Stimulated activated naive CD4-positive, alpha-beta T cell treated with Interleukin-2 at 50 U/mL for 16 hours (primary cell): ENCODE measurements at regions not wholly inside any gene's neighbourhood (a gene's known extent, or its start where the extent isn't known, plus 50 kb on each side); places are given as distances from the start of the nearest gene placed in this dataset.
"Not testable (repeated sequence)": the region's sequence is repeated elsewhere in the genome, so short reads cannot be mapped to it uniquely, and the experiment has no call there.

Experiments used
- DNase-seq: peaks from one replicate; lab custom pipeline; 2025; lab: John Stamatoyannopoulos, UW

DNA sequence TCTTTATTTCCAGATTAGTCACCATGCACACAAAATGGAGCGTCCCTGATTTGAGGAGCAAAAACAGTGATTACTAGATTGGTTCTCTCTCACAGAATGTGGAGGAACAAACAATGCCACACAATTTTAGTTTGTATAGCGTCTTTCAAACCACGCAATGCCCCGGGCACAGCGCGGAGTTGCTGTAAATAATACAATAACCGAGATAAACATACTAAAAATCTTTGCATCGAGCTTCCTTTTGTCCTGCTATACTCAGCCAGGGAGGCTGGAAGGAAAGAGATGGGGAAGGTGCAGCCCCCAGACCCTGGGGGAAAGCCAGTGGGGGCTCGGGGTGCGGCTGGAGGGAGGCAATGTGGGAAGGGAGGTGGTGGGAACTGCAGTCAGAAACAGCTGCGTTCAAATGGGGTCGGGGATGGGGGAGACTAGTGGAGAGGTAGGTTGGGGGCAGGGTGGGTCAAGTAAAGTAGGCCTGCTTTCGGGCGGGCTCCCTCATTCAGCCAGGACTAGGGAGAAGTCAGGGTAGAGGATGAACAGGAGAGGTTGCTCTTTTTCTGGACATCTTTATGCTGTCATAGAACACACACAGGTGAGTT lies 366.3 kb downstream of the RPS6KC1 start:
- DNase-seq: no peak

DNA sequence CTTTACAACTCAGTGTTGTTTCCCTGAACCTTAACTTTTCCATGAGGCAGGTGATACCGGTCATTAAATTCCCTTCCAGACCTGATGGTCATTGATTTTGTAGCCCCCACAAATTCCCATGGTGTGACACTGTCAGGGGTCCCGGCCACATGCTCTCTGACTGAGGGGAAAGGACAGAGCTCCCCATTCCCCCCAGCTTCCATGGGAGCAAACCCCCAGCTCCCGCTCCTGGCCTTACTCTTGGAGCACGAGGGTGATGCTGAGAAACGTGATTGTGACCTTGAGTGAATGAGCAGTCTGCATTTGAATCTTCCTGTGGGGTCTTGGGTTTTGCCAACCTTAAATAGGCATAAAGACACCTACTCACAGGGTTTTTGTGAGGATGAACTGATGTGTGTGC lies 366.8 kb downstream of the RPS6KC1 start:
- DNase-seq: no peak

GRCh38 chr1:213418268-213419071 lies 367.4 kb downstream of the RPS6KC1 start:
- no peak for DNase-seq

GRCh38 chr1:213419401-213420030 lies 368.5 kb downstream of the RPS6KC1 start:
- no peak for DNase-seq

DNA sequence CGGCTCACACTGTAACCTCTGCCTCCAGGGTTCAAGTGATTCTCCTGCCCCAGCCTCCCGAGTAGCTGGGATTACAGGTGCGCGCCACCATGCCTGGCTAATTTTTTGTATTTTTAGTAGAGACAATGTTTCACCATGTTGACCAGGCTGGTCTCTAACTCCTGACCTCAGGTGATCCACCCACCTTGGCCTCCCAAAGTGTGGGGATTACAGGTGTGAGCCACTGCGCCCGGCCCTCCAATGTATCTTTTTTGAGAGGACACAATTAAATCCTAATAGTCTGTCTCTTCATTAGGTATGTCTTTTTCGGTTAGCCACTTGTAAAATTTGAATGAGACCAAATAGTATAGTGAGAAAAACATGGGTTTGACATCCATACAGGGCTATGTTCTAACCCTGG lies 370.1 kb downstream of the RPS6KC1 start:
- DNase-seq: not testable (repeated sequence)

DNA sequence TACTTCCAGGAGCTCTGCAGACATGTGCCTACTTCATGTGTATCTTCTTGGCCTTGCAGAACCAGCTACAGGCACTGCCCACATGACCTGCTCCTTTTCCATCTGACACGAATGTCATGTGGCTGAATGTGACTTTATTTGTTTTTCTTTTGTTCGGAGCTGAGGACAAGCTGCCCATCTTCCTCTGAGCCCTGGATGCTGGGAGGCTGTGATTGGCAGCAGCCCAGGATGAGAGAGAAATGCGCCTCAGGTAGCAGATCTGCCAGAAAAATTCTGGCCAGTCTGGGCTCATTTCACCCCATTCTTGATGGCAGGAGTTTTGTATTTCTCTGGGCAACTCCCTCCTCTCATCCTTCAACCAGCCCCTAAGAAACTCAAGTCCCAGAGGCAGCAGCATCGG lies 372.0 kb downstream of the RPS6KC1 start:
- no peak for DNase-seq

DNA sequence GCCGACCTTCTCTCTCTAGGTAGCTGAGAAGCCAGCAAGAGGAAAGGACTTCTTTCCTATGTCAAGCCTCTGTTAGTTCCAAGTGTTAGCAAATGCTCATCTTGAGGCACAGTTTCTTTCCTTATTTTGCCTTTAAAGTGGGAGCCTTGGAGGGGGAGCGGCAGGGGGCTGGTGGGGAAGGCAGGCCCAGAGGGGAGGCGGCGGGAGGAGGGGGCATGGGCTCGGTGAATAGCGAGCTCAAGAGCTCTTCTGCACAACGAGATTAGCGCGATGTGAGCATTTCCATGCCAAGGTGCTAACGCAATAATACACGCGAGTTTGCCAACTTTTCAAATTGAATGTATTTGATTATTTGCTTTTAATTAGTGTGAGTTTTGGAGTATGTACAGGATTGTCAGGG lies 372.6 kb downstream of the RPS6KC1 start:
- no peak for DNase-seq

- no peak for DNase-seq
Observed at GRCh38 chr1:213425376-213426030, 374.5 kb downstream of the RPS6KC1 start.

DNA sequence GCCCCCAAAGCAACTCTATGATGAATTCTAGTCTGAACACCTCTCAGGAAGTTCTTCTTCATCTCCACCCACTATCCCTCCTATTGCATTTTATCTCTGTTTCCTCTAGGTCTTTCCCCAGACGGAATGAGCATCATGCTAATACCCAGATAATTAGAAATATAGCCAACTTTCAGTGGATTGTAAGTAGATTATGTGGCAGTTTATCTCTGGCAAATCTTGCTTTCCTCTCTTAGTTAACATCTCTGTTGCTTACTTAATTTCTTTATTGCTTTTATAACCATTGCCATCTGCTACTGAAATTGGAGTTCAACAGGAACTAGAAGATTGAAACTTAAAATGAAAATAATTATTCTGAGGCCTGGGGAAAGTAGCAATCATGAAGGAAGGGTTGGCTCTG lies 378.6 kb downstream of the RPS6KC1 start:
- no peak for DNase-seq

DNA sequence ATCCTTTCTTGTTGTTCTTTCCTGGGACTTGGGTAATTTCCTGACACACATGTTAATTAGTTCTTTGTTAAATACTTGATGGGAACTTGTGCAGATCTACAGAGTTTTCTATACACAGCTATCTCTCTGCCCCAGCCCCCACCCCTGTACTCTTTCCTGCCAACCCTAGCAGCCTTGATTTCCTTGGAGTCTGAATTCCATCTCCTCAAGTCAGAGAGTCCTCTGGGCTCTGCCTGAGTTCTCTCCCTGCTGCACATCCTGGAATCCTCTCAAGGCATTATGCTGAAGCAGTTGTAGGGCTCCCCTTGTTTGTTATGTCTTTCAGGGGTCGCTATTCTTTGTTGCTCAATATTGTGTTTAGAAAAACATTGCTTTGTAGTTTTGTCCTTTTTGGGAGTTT lies 384.7 kb downstream of the RPS6KC1 start:
- no peak for DNase-seq

DNA sequence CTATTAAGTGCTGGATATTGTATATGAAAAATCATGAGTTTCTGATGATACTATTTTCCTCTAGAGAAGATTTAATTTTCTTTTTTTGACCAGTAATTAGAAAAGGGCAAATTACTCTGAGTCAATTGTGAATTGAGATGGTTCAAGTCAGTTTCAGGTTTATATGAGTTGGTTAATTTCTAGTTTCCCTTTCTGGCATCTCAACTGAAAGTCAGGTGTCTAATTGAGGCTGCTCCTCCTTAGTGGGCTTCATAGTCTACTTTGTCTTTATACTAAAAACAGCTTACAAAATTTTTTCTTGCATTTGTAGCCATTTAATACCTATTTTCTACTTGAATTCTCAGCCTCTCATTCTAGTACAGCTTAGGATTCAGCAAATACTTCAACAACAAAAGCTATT lies 387.3 kb downstream of the RPS6KC1 start:
- DNase-seq: no peak

GRCh38 chr1:213439703-213440102 lies 388.7 kb downstream of the RPS6KC1 start:
- no peak for DNase-seq

DNA sequence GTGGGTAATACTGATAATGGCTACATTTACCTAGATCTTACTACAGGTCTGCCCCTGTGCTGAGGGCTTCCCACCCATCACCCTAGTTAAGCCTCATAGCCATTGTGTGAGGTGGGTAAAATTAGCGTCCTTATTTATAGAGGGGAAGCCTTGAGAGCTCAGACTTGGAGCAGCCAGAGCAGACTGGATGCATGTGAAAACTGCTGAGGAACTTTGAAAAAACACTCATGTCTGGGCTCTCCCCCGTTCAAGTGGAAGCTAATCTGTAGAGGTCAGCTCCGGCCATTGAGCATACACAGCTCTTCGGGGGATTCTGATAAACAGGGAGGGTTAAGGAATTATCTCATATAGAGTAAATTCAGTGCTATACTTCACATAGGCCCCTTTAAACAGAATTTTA lies 389.7 kb downstream of the RPS6KC1 start:
- no peak for DNase-seq

GRCh38 chr1:213443415-213443814 lies 392.4 kb downstream of the RPS6KC1 start:
- no peak for DNase-seq

- no peak for DNase-seq
Observed at GRCh38 chr1:213444224-213444623, 393.2 kb downstream of the RPS6KC1 start.

GRCh38 chr1:213446496-213446895 lies 395.5 kb downstream of the RPS6KC1 start:
- no peak for DNase-seq

DNA sequence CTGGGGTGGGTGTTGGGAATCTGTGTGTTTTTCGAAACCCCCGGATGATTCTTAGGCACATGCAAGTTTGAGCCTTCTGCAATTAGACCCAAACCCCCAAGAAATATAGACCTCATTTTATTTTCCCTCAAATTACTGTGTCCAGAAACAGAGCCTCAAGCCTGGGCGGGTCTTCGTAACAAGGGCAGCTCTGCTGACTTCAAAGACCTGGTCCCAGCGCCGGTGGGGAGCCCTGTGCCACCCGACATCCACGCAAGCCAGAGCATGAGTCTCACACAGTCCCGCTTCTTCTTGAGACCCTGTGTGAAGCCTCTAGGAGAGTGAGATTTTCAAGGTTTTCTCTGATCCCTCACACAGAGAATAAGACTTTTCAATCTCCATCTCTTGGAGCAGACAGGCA lies 397.3 kb downstream of the RPS6KC1 start:
- no peak for DNase-seq

- DNase-seq: no peak
Observed at GRCh38 chr1:213448776-213449175, 397.7 kb downstream of the RPS6KC1 start.

GRCh38 chr1:213452501-213452900 lies 401.5 kb downstream of the RPS6KC1 start:
- no peak for DNase-seq

DNA sequence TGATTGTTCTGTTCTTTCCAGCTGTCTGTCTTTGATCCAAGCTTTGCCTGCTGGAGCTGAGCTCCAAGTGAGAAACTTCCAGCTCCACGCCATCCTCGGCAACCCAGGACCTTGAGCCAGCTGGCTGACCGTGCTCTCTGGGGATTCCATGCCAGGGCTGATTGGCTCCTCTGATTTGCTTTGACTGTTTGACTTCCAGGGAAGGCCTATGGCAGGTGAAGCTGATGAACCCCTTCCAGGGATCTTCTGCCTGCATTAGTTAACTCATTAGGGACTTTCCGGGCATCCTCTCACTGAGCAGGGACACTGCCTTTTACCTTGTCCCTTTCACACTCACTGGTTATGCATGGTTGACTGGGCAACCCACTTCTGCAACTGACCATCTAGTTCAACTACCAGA lies 406.1 kb downstream of the RPS6KC1 start:
- DNase-seq: no peak

DNA sequence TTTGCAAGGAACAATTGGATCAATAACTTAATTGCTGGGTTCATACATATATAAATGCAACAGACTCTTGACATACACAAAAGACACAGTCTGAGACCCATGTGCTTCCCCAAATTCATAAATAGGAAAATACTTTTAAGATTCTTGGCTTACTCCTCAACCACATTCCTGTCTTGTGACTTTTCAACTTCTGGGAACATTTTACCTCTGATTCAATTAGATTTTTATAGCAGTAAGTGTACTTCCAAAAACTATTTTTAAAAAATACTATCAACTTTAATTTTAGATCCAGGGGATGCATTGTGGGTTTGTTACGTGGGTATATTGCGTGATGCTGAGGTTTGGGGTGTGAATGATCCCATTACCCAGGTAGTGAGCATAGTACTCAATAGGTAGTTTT lies 406.7 kb downstream of the RPS6KC1 start:
- no peak for DNase-seq

DNA sequence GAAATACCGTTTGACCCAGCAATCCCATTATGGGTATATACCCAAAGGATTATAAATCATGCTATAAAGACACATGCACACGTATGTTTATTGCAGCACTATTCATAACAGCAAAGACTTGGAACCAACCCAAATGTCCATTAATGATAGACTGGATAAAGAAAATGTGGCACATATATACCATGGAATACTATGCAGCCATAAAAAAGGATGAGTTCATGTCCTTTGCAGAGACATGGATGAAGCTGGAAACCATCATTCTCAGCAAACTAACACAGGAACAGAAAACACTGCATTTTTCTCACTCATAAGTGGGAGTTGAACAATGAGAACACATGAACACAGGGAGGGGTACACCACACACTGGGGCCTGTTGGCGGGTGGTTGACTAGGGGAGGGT lies 411.3 kb downstream of the RPS6KC1 start:
- DNase-seq: not testable (repeated sequence)
